ENCODE measurements at regions not wholly inside any gene's neighbourhood (a gene's known extent, or its start where the extent isn't known, plus 50 kb on each side); places are given as distances from the start of the nearest gene placed in this dataset.

GRCh38 chr17:74113326-74113725, 90.2 kb upstream of the RPL38 start:
- TF ChIP-seq SUZ12 (IDR thresholded peaks at IDR 0.05) (no peak), BHLHE40 (IDR thresholded peaks at IDR 0.05; ENCODE audit: borderline replicate concordance) (no peak), ZNF384 (IDR thresholded peaks at IDR 0.05) (no peak), FOXA1 (IDR thresholded peaks at IDR 0.05) (no peak), FOXM1 (IDR thresholded peaks at IDR 0.05; ENCODE audit: borderline replicate concordance) (no peak), LEF1 (IDR thresholded peaks at IDR 0.05; ENCODE audit: borderline replicate concordance) (no peak), FOXK2 (IDR thresholded peaks at IDR 0.05) (no peak), ELF4 (IDR thresholded peaks at IDR 0.05) (no peak), SP1 (IDR thresholded peaks at IDR 0.05) (no peak), TARDBP (IDR thresholded peaks at IDR 0.05) (no peak), ARNT (IDR thresholded peaks at IDR 0.05) (no peak)

Measured in HEK293T (cell line).